ENCODE measurements at regions not wholly inside any gene's neighbourhood (a gene's known extent, or its start where the extent isn't known, plus 50 kb on each side); places are given as distances from the start of the nearest gene placed in this dataset.

DNA sequence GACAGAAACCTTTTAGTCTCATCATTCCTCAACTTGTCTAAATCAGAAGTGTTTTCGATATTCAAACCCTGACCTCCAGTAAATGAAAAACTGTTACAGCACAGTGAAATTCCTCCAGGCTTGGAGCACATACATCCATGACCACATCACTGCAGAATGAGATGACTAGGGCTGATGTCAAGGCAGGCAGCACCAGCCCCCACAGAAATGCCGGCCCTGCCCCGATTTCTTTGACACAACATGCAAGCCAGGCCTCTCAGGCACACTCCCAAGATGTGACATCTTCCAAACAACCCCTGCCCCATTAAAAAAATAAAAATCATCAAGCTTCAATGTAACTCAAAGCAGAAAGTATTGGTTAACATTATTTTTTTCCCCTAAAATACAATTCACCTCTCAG is 103.3 kb downstream of the CTAGE1 start:
- Histone ChIP-seq H3K27ac (ENCODE audit: low read depth in 1 of 2, low read length in 2 of 2) (no peak overlapping the region), H3K9ac (ENCODE audit: low read depth in 1 of 2, low read length in 2 of 2) (no peak overlapping the region), H3K27me3 (ENCODE audit: control insufficient read depth in 4 of 4, insufficient read depth in 4 of 4, low read length in 3 of 4) (no peaks in the 10 kb centered on the region), H3K9me3 (ENCODE audit: control insufficient read depth in 4 of 4, low read length in 3 of 4) (no peaks in the 10 kb centered on the region), H3K4me1 (ENCODE audit: control insufficient read depth in 4 of 4, insufficient read depth in 4 of 4, low read length in 3 of 4) (no peaks in the 10 kb centered on the region), H3K4me3 (ENCODE audit: low read depth in 1 of 3, low read length in 3 of 3) (no peak overlapping the region), H3K36me3 (ENCODE audit: control insufficient read depth in 4 of 4, insufficient read depth in 3 of 4, low read depth in 1 of 4, low read length in 3 of 4) (no peaks in the 10 kb centered on the region)
- no peak for DNase-seq (ENCODE audit: low spot score)
- TF ChIP-seq FOXA2 (IDR thresholded peaks at IDR 0.05) (no peak), HNF4A (conservative IDR thresholded peaks at IDR 0.05) (no peak), HNF4G (IDR thresholded peaks at IDR 0.05) (no peak), YY1 (IDR thresholded peaks at IDR 0.05) (no peak), EGR1 (IDR thresholded peaks at IDR 0.05; ENCODE audit: low read depth in 2 of 2) (no peak), TAF1 (conservative IDR thresholded peaks at IDR 0.05) (no peak), NR2F2 (IDR thresholded peaks at IDR 0.05) (no peak)
- TF ChIP-seq, protein P1, sequence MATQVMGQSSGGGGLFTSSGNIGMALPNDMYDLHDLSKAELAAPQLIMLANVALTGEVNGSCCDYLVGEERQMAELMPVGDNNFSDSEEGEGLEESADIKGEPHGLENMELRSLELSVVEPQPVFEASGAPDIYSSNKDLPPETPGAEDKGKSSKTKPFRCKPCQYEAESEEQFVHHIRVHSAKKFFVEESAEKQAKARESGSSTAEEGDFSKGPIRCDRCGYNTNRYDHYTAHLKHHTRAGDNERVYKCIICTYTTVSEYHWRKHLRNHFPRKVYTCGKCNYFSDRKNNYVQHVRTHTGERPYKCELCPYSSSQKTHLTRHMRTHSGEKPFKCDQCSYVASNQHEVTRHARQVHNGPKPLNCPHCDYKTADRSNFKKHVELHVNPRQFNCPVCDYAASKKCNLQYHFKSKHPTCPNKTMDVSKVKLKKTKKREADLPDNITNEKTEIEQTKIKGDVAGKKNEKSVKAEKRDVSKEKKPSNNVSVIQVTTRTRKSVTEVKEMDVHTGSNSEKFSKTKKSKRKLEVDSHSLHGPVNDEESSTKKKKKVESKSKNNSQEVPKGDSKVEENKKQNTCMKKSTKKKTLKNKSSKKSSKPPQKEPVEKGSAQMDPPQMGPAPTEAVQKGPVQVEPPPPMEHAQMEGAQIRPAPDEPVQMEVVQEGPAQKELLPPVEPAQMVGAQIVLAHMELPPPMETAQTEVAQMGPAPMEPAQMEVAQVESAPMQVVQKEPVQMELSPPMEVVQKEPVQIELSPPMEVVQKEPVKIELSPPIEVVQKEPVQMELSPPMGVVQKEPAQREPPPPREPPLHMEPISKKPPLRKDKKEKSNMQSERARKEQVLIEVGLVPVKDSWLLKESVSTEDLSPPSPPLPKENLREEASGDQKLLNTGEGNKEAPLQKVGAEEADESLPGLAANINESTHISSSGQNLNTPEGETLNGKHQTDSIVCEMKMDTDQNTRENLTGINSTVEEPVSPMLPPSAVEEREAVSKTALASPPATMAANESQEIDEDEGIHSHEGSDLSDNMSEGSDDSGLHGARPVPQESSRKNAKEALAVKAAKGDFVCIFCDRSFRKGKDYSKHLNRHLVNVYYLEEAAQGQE (IDR thresholded peaks at IDR 0.05) = no peak
- TF ChIP-seq, protein P2, sequence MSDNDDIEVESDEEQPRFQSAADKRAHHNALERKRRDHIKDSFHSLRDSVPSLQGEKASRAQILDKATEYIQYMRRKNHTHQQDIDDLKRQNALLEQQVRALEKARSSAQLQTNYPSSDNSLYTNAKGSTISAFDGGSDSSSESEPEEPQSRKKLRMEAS (IDR thresholded peaks at IDR 0.05) = no peak
- TF ChIP-seq, protein P3, sequence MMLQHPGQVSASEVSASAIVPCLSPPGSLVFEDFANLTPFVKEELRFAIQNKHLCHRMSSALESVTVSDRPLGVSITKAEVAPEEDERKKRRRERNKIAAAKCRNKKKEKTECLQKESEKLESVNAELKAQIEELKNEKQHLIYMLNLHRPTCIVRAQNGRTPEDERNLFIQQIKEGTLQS (IDR thresholded peaks at IDR 0.05) = no peak
- WGBS = 89% methylated on average over 3 of the region's 3 CpGs

DNA sequence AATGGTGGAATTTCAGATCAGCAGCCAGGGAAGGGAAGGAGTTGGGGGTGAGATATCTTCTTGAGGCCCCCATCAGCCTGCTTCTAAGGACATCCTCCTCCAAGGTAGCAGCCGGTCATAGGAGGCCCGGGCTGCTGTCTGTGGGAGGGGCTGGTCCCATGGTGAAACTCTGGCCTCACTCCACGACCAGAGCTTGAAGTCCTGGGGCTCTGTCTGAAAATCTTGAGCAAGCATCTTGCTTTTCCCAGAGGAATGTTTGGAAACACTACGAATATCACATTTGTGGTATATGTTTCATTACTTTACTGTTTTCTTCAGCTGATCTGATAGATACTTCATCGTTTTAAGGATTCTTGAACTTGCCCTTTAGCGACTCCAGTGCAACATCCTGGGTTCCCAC is 103.7 kb downstream of the CTAGE1 start:
- no peak overlapping the region for H3K4me3 ChIP-seq (ENCODE audit: low read depth in 1 of 3, low read length in 3 of 3)
- H3K4me1 ChIP-seq (ENCODE audit: control insufficient read depth in 4 of 4, insufficient read depth in 4 of 4, low read length in 3 of 4) = no peaks in the 10 kb centered on the region
- H3K27me3 ChIP-seq (ENCODE audit: control insufficient read depth in 4 of 4, insufficient read depth in 4 of 4, low read length in 3 of 4) = no peaks in the 10 kb centered on the region
- H3K36me3 ChIP-seq (ENCODE audit: control insufficient read depth in 4 of 4, insufficient read depth in 3 of 4, low read depth in 1 of 4, low read length in 3 of 4) = no peaks in the 10 kb centered on the region
- 86% methylated on average over 6 of the region's 6 CpGs for WGBS
- H3K27ac ChIP-seq (ENCODE audit: low read depth in 1 of 2, low read length in 2 of 2) = no peak overlapping the region
- no peak overlapping the region for H3K9ac ChIP-seq (ENCODE audit: low read depth in 1 of 2, low read length in 2 of 2)
- TF ChIP-seq JUND (IDR thresholded peaks at IDR 0.05) (no peak), HNF4G (IDR thresholded peaks at IDR 0.05) (no peak), YY1 (IDR thresholded peaks at IDR 0.05) (no peak), EGR1 (IDR thresholded peaks at IDR 0.05; ENCODE audit: low read depth in 2 of 2) (no peak), RXRA (IDR thresholded peaks at IDR 0.05) (no peak), NR2F2 (IDR thresholded peaks at IDR 0.05) (no peak), FOXA1 (IDR thresholded peaks at IDR 0.05) (no peak), RAD21 (IDR thresholded peaks at IDR 0.05) (no peak), FOXA2 (IDR thresholded peaks at IDR 0.05) (no peak)
- TF ChIP-seq, protein P1 (IDR thresholded peaks at IDR 0.05) = no peak
- TF ChIP-seq, protein P4, sequence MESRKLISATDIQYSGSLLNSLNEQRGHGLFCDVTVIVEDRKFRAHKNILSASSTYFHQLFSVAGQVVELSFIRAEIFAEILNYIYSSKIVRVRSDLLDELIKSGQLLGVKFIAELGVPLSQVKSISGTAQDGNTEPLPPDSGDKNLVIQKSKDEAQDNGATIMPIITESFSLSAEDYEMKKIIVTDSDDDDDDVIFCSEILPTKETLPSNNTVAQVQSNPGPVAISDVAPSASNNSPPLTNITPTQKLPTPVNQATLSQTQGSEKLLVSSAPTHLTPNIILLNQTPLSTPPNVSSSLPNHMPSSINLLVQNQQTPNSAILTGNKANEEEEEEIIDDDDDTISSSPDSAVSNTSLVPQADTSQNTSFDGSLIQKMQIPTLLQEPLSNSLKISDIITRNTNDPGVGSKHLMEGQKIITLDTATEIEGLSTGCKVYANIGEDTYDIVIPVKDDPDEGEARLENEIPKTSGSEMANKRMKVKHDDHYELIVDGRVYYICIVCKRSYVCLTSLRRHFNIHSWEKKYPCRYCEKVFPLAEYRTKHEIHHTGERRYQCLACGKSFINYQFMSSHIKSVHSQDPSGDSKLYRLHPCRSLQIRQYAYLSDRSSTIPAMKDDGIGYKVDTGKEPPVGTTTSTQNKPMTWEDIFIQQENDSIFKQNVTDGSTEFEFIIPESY (IDR thresholded peaks at IDR 0.05) = no peak
- TF ChIP-seq, protein P2 (IDR thresholded peaks at IDR 0.05) = no peak
- no peaks in the 10 kb centered on the region for H3K9me3 ChIP-seq (ENCODE audit: control insufficient read depth in 4 of 4, low read length in 3 of 4)
- no peak for DNase-seq (ENCODE audit: low spot score)

Data from liver (tissue), 7 donors.